MM.1S (cell line): ENCODE measurements at regions not wholly inside any gene's neighbourhood (a gene's known extent, or its start where the extent isn't known, plus 50 kb on each side); places are given as distances from the start of the nearest gene placed in this dataset.
A peak's percentile ranks its signal among the peaks of the same experiment; 100 is the strongest.
"Not testable (repeated sequence)": the region's sequence is repeated elsewhere in the genome, so short reads cannot be mapped to it uniquely, and the experiment has no call there.

Source experiments
- DNase-seq: peaks from one replicate; pipeline ENCODE4 v3.0.0-alpha.2; 2015
- H2AFZ ChIP-seq: fragments of 300-600 bp; sonication (generic); 2 replicates; pipeline ENCODE4 v1.6.0; 2016; ENCODE audit warnings: antibody characterized with exemption, low read length
- H3F3A ChIP-seq: fragments of 300-600 bp; sonication (generic); 2 replicates; pipeline ENCODE4 v1.6.1; 2016; ENCODE audit warnings: mild to moderate bottlenecking, antibody characterized with exemption, low read length, moderate library complexity, mixed read lengths; ENCODE audit not compliant: insufficient read depth
- H3K27ac ChIP-seq: fragments of 300-600 bp; sonication (generic); 2 replicates; pipeline ENCODE4 v1.5.1; 2016; ENCODE audit warnings: mild to moderate bottlenecking, low read length
- H3K27me3 ChIP-seq: fragments of 300-600 bp; sonication (generic); replicated peaks from 2 replicates; pipeline ENCODE4 v1.6.0; 2016; ENCODE audit warnings: low read length; ENCODE audit not compliant: insufficient read depth
- H3K36me3 ChIP-seq: fragments of 300-600 bp; sonication (generic); replicated peaks from 2 replicates; pipeline ENCODE4 v1.6.1; 2016; ENCODE audit warnings: mild to moderate bottlenecking, low read length, mixed read lengths; ENCODE audit not compliant: insufficient read depth
- H3K4me1 ChIP-seq: fragments of 300-600 bp; sonication (generic); 2 replicates; pipeline ENCODE4 v1.6.1; 2016; ENCODE audit warnings: low read length, mixed read lengths
- H3K4me2 ChIP-seq: fragments of 300-600 bp; sonication (generic); 2 replicates; pipeline ENCODE4 v1.6.0; 2016; ENCODE audit warnings: low read depth, low read length
- H3K4me3 ChIP-seq: fragments of 300-600 bp; sonication (generic); 2 replicates; pipeline ENCODE4 v1.5.1; 2016; ENCODE audit warnings: low read length, mixed read lengths
- H3K79me2 ChIP-seq: fragments of 300-600 bp; sonication (generic); 2 replicates; pipeline ENCODE4 v1.6.1; 2016; ENCODE audit warnings: mixed run types, low read length, mixed read lengths
- H3K9ac ChIP-seq: fragments of 300-600 bp; sonication (generic); 2 replicates; pipeline ENCODE4 v1.6.1; 2016; ENCODE audit warnings: low read length, mixed read lengths
- H3K9me2 ChIP-seq: fragments of 300-600 bp; sonication (generic); replicated peaks from 2 replicates; pipeline ENCODE4 v1.6.1; 2016; ENCODE audit warnings: mild to moderate bottlenecking, low read length, mixed read lengths; ENCODE audit not compliant: insufficient read depth
- H3K9me3 ChIP-seq: fragments of 300-600 bp; sonication (generic); replicated peaks from 2 replicates; pipeline ENCODE4 v1.6.1; 2016; ENCODE audit warnings: mild to moderate bottlenecking, low read length, mixed read lengths; ENCODE audit not compliant: insufficient read depth
- H4K20me1 ChIP-seq: fragments of 300-600 bp; sonication (generic); 2 replicates; pipeline ENCODE4 v1.6.1; 2016; ENCODE audit warnings: mild to moderate bottlenecking, low read length, moderate library complexity, mixed read lengths; ENCODE audit not compliant: insufficient read depth
- EZH2 ChIP-seq: fragments of 300-600 bp; sonication (generic); optimal IDR thresholded peaks from 2 replicates; pipeline ENCODE3; 2017; ENCODE audit warnings: low read depth, mild to moderate bottlenecking, antibody characterized with exemption, low read length, mixed read lengths
- EZH2phosphoT487 ChIP-seq: fragments of 300-600 bp; sonication (generic); IDR thresholded peaks from 2 replicates; pipeline ENCODE4 v1.6.1; 2018; ENCODE audit warnings: antibody characterized with exemption, low read length
- TF ChIP-seq, protein P1 (sequence below): fragments of 300-600 bp; sonication (generic); IDR thresholded peaks from 2 replicates; pipeline ENCODE4 v1.5.1; 2016; ENCODE audit warnings: antibody characterized with exemption, low read length, mixed read lengths

- Histone ChIP-seq H3F3A (no peaks in the 10 kb centered on the region), H3K27ac (no peak overlapping the region), H3K9me2 (no peaks in the 10 kb centered on the region), H2AFZ (no peak overlapping the region), H3K79me2 (no peaks in the 10 kb centered on the region), H3K9ac (no peak overlapping the region), H3K4me3 (no peak overlapping the region), H4K20me1 (no peaks in the 10 kb centered on the region), H3K4me1 (no peaks in the 10 kb centered on the region), H3K4me2 (no peak overlapping the region), H3K36me3 (no peaks in the 10 kb centered on the region), H3K27me3 (no peaks in the 10 kb centered on the region), H3K9me3 (no peaks in the 10 kb centered on the region)
- no peak for DNase-seq
- TF ChIP-seq EZH2phosphoT487 = no peak
- TF ChIP-seq EZH2 = no peak
- TF ChIP-seq, protein P1, sequence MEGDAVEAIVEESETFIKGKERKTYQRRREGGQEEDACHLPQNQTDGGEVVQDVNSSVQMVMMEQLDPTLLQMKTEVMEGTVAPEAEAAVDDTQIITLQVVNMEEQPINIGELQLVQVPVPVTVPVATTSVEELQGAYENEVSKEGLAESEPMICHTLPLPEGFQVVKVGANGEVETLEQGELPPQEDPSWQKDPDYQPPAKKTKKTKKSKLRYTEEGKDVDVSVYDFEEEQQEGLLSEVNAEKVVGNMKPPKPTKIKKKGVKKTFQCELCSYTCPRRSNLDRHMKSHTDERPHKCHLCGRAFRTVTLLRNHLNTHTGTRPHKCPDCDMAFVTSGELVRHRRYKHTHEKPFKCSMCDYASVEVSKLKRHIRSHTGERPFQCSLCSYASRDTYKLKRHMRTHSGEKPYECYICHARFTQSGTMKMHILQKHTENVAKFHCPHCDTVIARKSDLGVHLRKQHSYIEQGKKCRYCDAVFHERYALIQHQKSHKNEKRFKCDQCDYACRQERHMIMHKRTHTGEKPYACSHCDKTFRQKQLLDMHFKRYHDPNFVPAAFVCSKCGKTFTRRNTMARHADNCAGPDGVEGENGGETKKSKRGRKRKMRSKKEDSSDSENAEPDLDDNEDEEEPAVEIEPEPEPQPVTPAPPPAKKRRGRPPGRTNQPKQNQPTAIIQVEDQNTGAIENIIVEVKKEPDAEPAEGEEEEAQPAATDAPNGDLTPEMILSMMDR = no peak
Measured at GRCh38 chr6:73978330-73978729, 282.3 kb downstream of the CD109 start.

DNA sequence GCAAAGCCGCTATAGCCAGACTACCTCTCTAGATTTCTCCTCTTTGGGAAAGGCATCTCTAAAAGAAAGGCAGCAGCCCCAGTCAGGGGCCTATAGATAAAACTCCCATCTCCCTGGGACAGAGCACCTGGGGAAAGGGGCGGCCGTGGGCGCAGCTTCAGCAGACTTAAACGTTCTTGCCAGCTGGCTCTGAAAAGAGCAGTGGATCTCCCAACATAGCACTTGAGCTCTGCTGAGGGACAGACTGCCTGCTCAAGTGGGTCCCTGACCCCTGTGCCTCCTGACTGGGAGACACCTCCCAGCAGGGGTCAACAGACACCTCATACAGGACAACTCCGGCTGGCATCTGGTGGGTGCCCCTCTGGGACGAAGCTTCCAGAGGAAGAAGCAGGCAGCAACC lies 276.5 kb downstream of the CD109 start:
- not testable (repeated sequence) for H3K4me2 ChIP-seq, H3K9me2 ChIP-seq, H3K36me3 ChIP-seq, DNase-seq, H3K27ac ChIP-seq, H3K9me3 ChIP-seq, H3K4me3 ChIP-seq, H2AFZ ChIP-seq, H3K79me2 ChIP-seq, H3K27me3 ChIP-seq, H4K20me1 ChIP-seq, H3K9ac ChIP-seq, H3F3A ChIP-seq, H3K4me1 ChIP-seq

DNA sequence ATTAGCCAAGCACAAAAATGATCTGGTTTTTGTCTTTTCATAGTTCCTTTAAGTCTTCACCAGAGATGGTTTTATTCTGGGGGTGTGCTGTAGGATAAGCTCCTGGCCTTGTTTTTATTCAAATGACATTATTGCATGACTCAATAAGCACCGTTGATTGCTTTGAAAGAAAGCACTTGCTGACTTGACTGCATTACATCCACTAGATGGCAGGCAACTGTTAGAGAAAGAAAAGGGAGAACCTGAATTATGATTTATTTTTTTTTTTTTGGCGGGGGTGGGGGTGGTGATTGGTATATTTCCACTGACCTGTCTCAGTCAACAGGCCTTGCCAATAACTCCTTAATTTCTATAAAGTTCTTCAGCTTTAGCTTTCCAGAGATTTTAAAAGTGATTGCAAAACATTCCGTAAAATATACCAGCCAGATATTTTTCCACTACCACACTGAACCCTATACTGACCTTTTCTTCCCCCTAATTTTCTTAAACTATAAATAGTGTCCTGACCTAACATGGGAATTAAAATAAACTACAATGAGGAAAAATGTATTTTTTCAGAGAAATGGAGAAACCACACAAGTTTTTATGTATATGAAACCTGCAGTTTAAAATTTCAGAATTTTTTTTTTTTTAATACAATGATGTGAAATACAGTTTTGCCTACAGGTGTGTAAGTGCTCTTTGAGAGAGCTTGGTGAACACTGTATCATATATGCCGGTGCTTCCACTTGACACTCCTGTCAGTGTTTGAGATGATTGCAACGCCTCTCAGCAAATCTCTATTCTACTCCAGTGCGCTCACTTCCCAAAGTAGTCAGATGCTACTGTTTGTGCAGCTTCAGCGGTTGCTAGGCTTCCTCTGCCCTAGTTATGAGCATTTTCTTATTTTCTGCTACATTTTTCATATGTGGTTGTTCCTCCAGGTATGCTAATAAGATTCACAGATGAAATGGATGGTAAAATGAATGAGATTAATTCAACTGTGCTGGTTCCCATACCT lies 274.3 kb downstream of the CD109 start:
- Histone ChIP-seq H3K4me3 (no peak overlapping the region), H3K9me3 (no peaks in the 10 kb centered on the region), H2AFZ (no peak overlapping the region), H3K27me3 (no peaks in the 10 kb centered on the region), H3K36me3 (no peaks in the 10 kb centered on the region), H4K20me1 (no peaks in the 10 kb centered on the region), H3K27ac (no peak overlapping the region), H3K79me2 (no peaks in the 10 kb centered on the region), H3K9me2 (no peaks in the 10 kb centered on the region), H3K4me2 (no peak overlapping the region), H3K4me1 (peaks cover 6% of the 10 kb centered on the region; the same call in 1 of the 2 replicates), H3K9ac (no peak overlapping the region), H3F3A (no peaks in the 10 kb centered on the region)
- DNase-seq = peak; percentile 28
- TF ChIP-seq EZH2 (no peak), EZH2phosphoT487 (no peak)
- TF ChIP-seq, protein P1 = peak; percentile 58

GRCh38 chr6:73968221-73968757 lies 272.3 kb downstream of the CD109 start:
- TF ChIP-seq, protein P1 = no peak
- TF ChIP-seq EZH2 (no peak), EZH2phosphoT487 (no peak)

More at GRCh38 chr6:73968221-73968757, 272.3 kb downstream of the CD109 start:
- Histone ChIP-seq H4K20me1 (no peaks in the 10 kb centered on the region), H3K36me3 (no peaks in the 10 kb centered on the region), H3K4me2 (no peak overlapping the region), H3K79me2 (no peaks in the 10 kb centered on the region), H3K4me3 (no peak overlapping the region), H2AFZ (no peak overlapping the region), H3K27me3 (no peaks in the 10 kb centered on the region), H3K9me3 (no peaks in the 10 kb centered on the region), H3K9me2 (no peaks in the 10 kb centered on the region), H3F3A (no peaks in the 10 kb centered on the region), H3K9ac (no peak overlapping the region), H3K4me1 (peaks cover 6% of the 10 kb centered on the region; the same call in 1 of the 2 replicates), H3K27ac (no peak overlapping the region)
- no peak for DNase-seq
